NCI-H2107 (cell line): ENCODE measurements at regions not wholly inside any gene's neighbourhood (a gene's known extent, or its start where the extent isn't known, plus 50 kb on each side); places are given as distances from the start of the nearest gene placed in this dataset.
"Not testable (repeated sequence)": the region's sequence is repeated elsewhere in the genome, so short reads cannot be mapped to it uniquely, and the experiment has no call there.

Experiments used
- DNase-seq: peaks from one replicate; lab custom pipeline; 2025; lab: John Stamatoyannopoulos, UW

- DNase-seq, result no peak
Observed at GRCh38 chr2:239568601-239569000, 167.8 kb upstream of the HDAC4 start.

- no peak for DNase-seq
Observed at GRCh38 chr2:239567786-239568185, 167.0 kb upstream of the HDAC4 start.

- no peak for DNase-seq
Observed at GRCh38 chr2:239566995-239567568, 166.3 kb upstream of the HDAC4 start.

GRCh38 chr2:239566162-239566994, 165.6 kb upstream of the HDAC4 start:
- no peak for DNase-seq

- no peak for DNase-seq
Observed at GRCh38 chr2:239564587-239564986, 163.8 kb upstream of the HDAC4 start.

- no peak for DNase-seq
Observed at GRCh38 chr2:239563561-239563960, 162.7 kb upstream of the HDAC4 start.

GRCh38 chr2:239561446-239562001, 160.7 kb upstream of the HDAC4 start:
- no peak for DNase-seq

- no peak for DNase-seq
Observed at GRCh38 chr2:239559417-239560261, 158.8 kb upstream of the HDAC4 start.

- DNase-seq, result no peak
Observed at GRCh38 chr2:239558661-239559060, 157.8 kb upstream of the HDAC4 start.

- DNase-seq, result no peak
Observed at GRCh38 chr2:239557516-239557915, 156.7 kb upstream of the HDAC4 start.

GRCh38 chr2:239555571-239555905, 154.7 kb upstream of the HDAC4 start:
- DNase-seq, result no peak

GRCh38 chr2:239554766-239555570, 154.1 kb upstream of the HDAC4 start:
- DNase-seq, result no peak

- no peak for DNase-seq
Observed at GRCh38 chr2:239553376-239554000, 152.7 kb upstream of the HDAC4 start.

GRCh38 chr2:239552213-239552926, 151.6 kb upstream of the HDAC4 start:
- DNase-seq, result no peak

- no peak for DNase-seq
Observed at GRCh38 chr2:239551206-239551605, 150.4 kb upstream of the HDAC4 start.

- no peak for DNase-seq
Observed at GRCh38 chr2:239550357-239550756, 149.5 kb upstream of the HDAC4 start.

- no peak for DNase-seq
Observed at GRCh38 chr2:239549711-239550255, 149.0 kb upstream of the HDAC4 start.

- DNase-seq, result no peak
Observed at GRCh38 chr2:239548965-239549595, 148.3 kb upstream of the HDAC4 start.

- DNase-seq, result no peak
Observed at GRCh38 chr2:239548451-239548871, 147.6 kb upstream of the HDAC4 start.

- DNase-seq, result not testable (repeated sequence)
Observed at GRCh38 chr2:239547140-239547539, 146.3 kb upstream of the HDAC4 start.
